ENCODE measurements at regions not wholly inside any gene's neighbourhood (a gene's known extent, or its start where the extent isn't known, plus 50 kb on each side); places are given as distances from the start of the nearest gene placed in this dataset.

- TF ChIP-seq NFRKB (IDR thresholded peaks at IDR 0.05) = no peak
- no peak for TF ChIP-seq L3MBTL2 (conservative IDR thresholded peaks at IDR 0.05)
- no peak for TF ChIP-seq BHLHE40 (IDR thresholded peaks at IDR 0.05; ENCODE audit: borderline replicate concordance)
- no peak for TF ChIP-seq FOXK2 (IDR thresholded peaks at IDR 0.05)
- TF ChIP-seq FOXM1 (IDR thresholded peaks at IDR 0.05; ENCODE audit: borderline replicate concordance) = no peak
- TF ChIP-seq HDGF (IDR thresholded peaks at IDR 0.05; ENCODE audit: borderline replicate concordance) = no peak
- no peak for TF ChIP-seq LEF1 (IDR thresholded peaks at IDR 0.05; ENCODE audit: borderline replicate concordance)
Observed at GRCh38 chr4:82256718-82257117, 117.1 kb downstream of the HNRNPD start.

Data from HEK293T (cell line).